NCI-H2081 treated with DMSO at 0.1 percent for 48 hours (cell line): ENCODE measurements at regions not wholly inside any gene's neighbourhood (a gene's known extent, or its start where the extent isn't known, plus 50 kb on each side); places are given as distances from the start of the nearest gene placed in this dataset.
"Not testable (repeated sequence)": the region's sequence is repeated elsewhere in the genome, so short reads cannot be mapped to it uniquely, and the experiment has no call there.

Source experiments
- DNase-seq: peaks from one replicate; lab custom pipeline; 2025; lab: John Stamatoyannopoulos, UW

GRCh38 chr15:96818861-96819260, 488.4 kb downstream of the NR2F2 start:
- no peak for DNase-seq

- DNase-seq, result no peak
Measured at GRCh38 chr15:96827981-96828380, 497.5 kb downstream of the NR2F2 start.

GRCh38 chr15:96837241-96837970, 506.9 kb downstream of the NR2F2 start:
- no peak for DNase-seq

GRCh38 chr15:96838081-96838480, 507.6 kb downstream of the NR2F2 start:
- DNase-seq, result no peak

GRCh38 chr15:96849271-96849900, 518.9 kb downstream of the NR2F2 start:
- DNase-seq, result no peak

- no peak for DNase-seq
Measured at GRCh38 chr15:96851613-96852012, 521.1 kb downstream of the NR2F2 start.

- no peak for DNase-seq
Measured at GRCh38 chr15:96858694-96859093, 528.2 kb downstream of the NR2F2 start.

GRCh38 chr15:96860741-96861140, 530.2 kb downstream of the NR2F2 start:
- DNase-seq, result no peak

GRCh38 chr15:96867992-96868391, 537.5 kb downstream of the NR2F2 start:
- no peak for DNase-seq

- no peak for DNase-seq
Measured at GRCh38 chr15:96869122-96869521, 538.6 kb downstream of the NR2F2 start.

- no peak for DNase-seq
Measured at GRCh38 chr15:96869790-96870189, 539.3 kb downstream of the NR2F2 start.

- no peak for DNase-seq
Measured at GRCh38 chr15:96870580-96870979, 540.1 kb downstream of the NR2F2 start.

GRCh38 chr15:96877442-96877841, 546.9 kb downstream of the NR2F2 start:
- not testable (repeated sequence) for DNase-seq

GRCh38 chr15:96878129-96878528, 547.6 kb downstream of the NR2F2 start:
- no peak for DNase-seq

GRCh38 chr15:96882121-96882772, 551.7 kb downstream of the NR2F2 start:
- DNase-seq, result no peak

GRCh38 chr15:96887730-96888129, 557.2 kb downstream of the NR2F2 start:
- DNase-seq, result no peak

GRCh38 chr15:96888764-96889163, 558.3 kb downstream of the NR2F2 start:
- no peak for DNase-seq

GRCh38 chr15:96889734-96890480, 559.4 kb downstream of the NR2F2 start:
- DNase-seq, result no peak

- DNase-seq, result no peak
Measured at GRCh38 chr15:96891046-96891445, 560.5 kb downstream of the NR2F2 start.

GRCh38 chr15:96893159-96893906, 562.8 kb downstream of the NR2F2 start:
- DNase-seq, result peak; percentile 83

GRCh38 chr15:96894659-96895058, 564.2 kb downstream of the NR2F2 start:
- no peak for DNase-seq

GRCh38 chr15:96896766-96897165, 566.3 kb downstream of the NR2F2 start:
- DNase-seq, result no peak
